ENCODE measurements at regions not wholly inside any gene's neighbourhood (a gene's known extent, or its start where the extent isn't known, plus 50 kb on each side); places are given as distances from the start of the nearest gene placed in this dataset.

DNA sequence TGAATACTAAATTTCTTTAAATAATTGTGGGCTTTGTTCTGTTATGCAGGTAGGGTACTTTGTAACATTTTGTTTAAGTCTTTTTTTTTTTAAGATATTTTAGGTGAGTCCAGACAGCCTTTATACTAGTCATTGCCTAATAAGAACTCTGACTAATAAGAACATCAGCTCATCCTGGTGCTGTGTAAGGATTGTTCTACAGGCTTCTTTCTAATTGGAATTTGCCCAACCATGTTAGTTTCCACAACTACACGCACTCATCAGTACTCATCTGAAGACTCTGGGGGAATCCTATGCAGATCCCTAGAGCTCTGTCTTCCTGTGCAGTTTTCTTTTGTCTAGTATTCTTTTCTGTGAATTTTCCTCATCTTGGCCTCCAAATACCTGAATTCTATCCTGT, 741.8 kb downstream of the IGSF11 start:
- intact Hi-C loops (cut with DNase I), result no loop called here
- Histone ChIP-seq H3K27me3 (ENCODE audit: control insufficient read depth, insufficient read depth, low read length) (no peaks in the 10 kb centered on the region), H3K36me3 (ENCODE audit: control insufficient read depth in 2 of 3, insufficient read depth in 3 of 3, low read length in 3 of 3) (no peaks in the 10 kb centered on the region), H3K4me3 (ENCODE audit: low read length in 3 of 3) (no peak overlapping the region), H3K9ac (ENCODE audit: low read length in 3 of 3) (no peak overlapping the region), H3K27ac (ENCODE audit: low read depth in 2 of 2, low read length in 2 of 2) (no peak overlapping the region), H3K9me3 (ENCODE audit: control insufficient read depth in 2 of 3, insufficient read depth in 1 of 3, low read length in 3 of 3) (no peaks in the 10 kb centered on the region), H3K4me1 (ENCODE audit: control insufficient read depth in 2 of 3, insufficient read depth in 2 of 3, low read depth in 1 of 3, low read length in 3 of 3) (no peaks in the 10 kb centered on the region)
- no peak for FAIRE-seq
- TF ChIP-seq, protein P1, sequence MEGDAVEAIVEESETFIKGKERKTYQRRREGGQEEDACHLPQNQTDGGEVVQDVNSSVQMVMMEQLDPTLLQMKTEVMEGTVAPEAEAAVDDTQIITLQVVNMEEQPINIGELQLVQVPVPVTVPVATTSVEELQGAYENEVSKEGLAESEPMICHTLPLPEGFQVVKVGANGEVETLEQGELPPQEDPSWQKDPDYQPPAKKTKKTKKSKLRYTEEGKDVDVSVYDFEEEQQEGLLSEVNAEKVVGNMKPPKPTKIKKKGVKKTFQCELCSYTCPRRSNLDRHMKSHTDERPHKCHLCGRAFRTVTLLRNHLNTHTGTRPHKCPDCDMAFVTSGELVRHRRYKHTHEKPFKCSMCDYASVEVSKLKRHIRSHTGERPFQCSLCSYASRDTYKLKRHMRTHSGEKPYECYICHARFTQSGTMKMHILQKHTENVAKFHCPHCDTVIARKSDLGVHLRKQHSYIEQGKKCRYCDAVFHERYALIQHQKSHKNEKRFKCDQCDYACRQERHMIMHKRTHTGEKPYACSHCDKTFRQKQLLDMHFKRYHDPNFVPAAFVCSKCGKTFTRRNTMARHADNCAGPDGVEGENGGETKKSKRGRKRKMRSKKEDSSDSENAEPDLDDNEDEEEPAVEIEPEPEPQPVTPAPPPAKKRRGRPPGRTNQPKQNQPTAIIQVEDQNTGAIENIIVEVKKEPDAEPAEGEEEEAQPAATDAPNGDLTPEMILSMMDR (IDR thresholded peaks at IDR 0.05; ENCODE audit: borderline replicate concordance, extremely low read depth, insufficient read depth), result no peak
- DNase-seq, result no peak

DNA sequence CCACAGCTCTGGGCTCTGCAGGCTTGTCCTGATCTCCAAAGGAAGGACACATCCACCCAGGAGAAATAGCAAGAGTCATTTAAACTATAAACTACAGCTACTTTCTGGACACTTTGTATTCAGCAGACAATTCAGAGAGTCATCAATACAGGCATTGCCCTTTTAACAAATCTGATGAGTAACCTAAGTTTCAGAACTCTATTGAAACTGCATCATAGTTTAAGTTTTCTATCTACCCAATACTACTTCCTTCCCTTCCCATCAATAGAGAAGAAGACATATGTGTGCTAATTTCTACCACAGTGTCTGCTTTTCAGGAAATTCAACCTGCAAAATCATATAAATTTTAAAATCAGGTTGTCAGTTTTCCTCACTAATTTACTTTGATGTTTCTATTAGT, 736.5 kb downstream of the IGSF11 start:
- no peaks in the 10 kb centered on the region for H3K4me1 ChIP-seq (ENCODE audit: control insufficient read depth in 2 of 3, insufficient read depth in 2 of 3, low read depth in 1 of 3, low read length in 3 of 3)
- DNase-seq, result no peak
- H3K27me3 ChIP-seq (ENCODE audit: control insufficient read depth, insufficient read depth, low read length), result no peaks in the 10 kb centered on the region
- no peak overlapping the region for H3K4me3 ChIP-seq (ENCODE audit: low read length in 3 of 3)
- H3K9me3 ChIP-seq (ENCODE audit: control insufficient read depth in 2 of 3, insufficient read depth in 1 of 3, low read length in 3 of 3), result no peaks in the 10 kb centered on the region
- no peak overlapping the region for H3K9ac ChIP-seq (ENCODE audit: low read length in 3 of 3)
- H3K36me3 ChIP-seq (ENCODE audit: control insufficient read depth in 2 of 3, insufficient read depth in 3 of 3, low read length in 3 of 3), result no peaks in the 10 kb centered on the region
- no peak for FAIRE-seq
- H3K27ac ChIP-seq (ENCODE audit: low read depth in 2 of 2, low read length in 2 of 2), result no peak overlapping the region
- TF ChIP-seq, protein P1 (IDR thresholded peaks at IDR 0.05; ENCODE audit: borderline replicate concordance, extremely low read depth, insufficient read depth), result no peak
- intact Hi-C loops (cut with DNase I), result no loop called here

DNA sequence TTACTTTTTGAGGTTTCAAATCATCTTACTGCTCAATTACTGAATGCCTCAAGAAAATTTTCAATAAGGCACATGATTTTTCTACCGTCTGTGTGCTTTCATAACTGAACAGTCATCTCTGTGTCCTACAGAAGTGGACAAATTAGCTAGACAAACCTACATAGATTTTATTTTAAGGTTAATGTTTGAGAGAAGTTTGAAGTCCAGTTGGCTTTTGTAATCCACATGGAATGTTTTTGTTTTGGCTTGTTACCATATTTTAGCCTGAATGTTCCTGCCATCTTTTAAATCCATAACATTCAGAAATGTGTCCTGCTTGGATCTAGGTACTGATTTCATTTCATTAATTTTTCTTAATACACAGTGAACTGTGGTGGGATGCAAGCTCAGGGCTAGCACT, 730.1 kb downstream of the IGSF11 start:
- Histone ChIP-seq H3K27ac (ENCODE audit: low read depth in 2 of 2, low read length in 2 of 2) (no peak overlapping the region), H3K4me1 (ENCODE audit: control insufficient read depth in 2 of 3, insufficient read depth in 2 of 3, low read depth in 1 of 3, low read length in 3 of 3) (no peaks in the 10 kb centered on the region), H3K9ac (ENCODE audit: low read length in 3 of 3) (no peak overlapping the region), H3K27me3 (ENCODE audit: control insufficient read depth, insufficient read depth, low read length) (no peaks in the 10 kb centered on the region), H3K9me3 (ENCODE audit: control insufficient read depth in 2 of 3, insufficient read depth in 1 of 3, low read length in 3 of 3) (no peaks in the 10 kb centered on the region), H3K36me3 (ENCODE audit: control insufficient read depth in 2 of 3, insufficient read depth in 3 of 3, low read length in 3 of 3) (no peaks in the 10 kb centered on the region), H3K4me3 (ENCODE audit: low read length in 3 of 3) (no peak overlapping the region)
- no peak for DNase-seq
- TF ChIP-seq, protein P1 (IDR thresholded peaks at IDR 0.05; ENCODE audit: borderline replicate concordance, extremely low read depth, insufficient read depth), result no peak
- FAIRE-seq, result no peak
- intact Hi-C loops (cut with DNase I), result no loop called here

DNA sequence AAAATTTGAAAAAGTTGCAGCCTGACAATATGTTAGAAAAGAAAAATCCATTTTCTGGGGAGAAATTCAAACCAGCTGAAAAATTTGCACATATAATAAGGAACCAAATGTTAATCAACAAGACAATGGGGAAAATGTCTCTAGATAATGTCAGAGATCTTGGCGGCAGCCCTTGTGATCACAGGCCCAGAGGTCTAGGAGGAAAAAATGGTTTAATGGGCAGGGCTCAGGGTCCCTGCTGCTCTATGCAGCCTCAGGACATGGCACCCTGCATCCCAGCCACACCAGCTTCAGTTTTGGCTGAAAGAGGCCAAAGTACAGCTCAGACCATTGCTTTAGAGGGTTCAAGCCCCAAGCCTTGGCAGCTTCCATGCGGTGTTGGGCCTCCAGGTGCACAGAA, 701.9 kb downstream of the IGSF11 start:
- Histone ChIP-seq H3K36me3 (ENCODE audit: control insufficient read depth in 2 of 3, insufficient read depth in 3 of 3, low read length in 3 of 3) (no peaks in the 10 kb centered on the region), H3K27ac (ENCODE audit: low read depth in 2 of 2, low read length in 2 of 2) (no peak overlapping the region), H3K4me1 (ENCODE audit: control insufficient read depth in 2 of 3, insufficient read depth in 2 of 3, low read depth in 1 of 3, low read length in 3 of 3) (no peaks in the 10 kb centered on the region)

More for the DNA sequence above, 701.9 kb downstream of the IGSF11 start:
- intact Hi-C loops (cut with DNase I), result no loop called here
- H3K9me3 ChIP-seq (ENCODE audit: control insufficient read depth in 2 of 3, insufficient read depth in 1 of 3, low read length in 3 of 3), result peaks cover 0 to 6% (median 0%) of the 10 kb centered on the region in 3 donors
- DNase-seq (no peak), FAIRE-seq (no peak)
- H3K27me3 ChIP-seq (ENCODE audit: control insufficient read depth, insufficient read depth, low read length), result no peaks in the 10 kb centered on the region
- TF ChIP-seq, protein P1 (IDR thresholded peaks at IDR 0.05; ENCODE audit: borderline replicate concordance, extremely low read depth, insufficient read depth), result no peak
- no peak overlapping the region for H3K9ac ChIP-seq (ENCODE audit: low read length in 3 of 3)
- H3K4me3 ChIP-seq (ENCODE audit: low read length in 3 of 3), result no peak overlapping the region

Measured in kidney (tissue), 13 donors.